ENCODE measurements at regions not wholly inside any gene's neighbourhood (a gene's known extent, or its start where the extent isn't known, plus 50 kb on each side); places are given as distances from the start of the nearest gene placed in this dataset.

DNA sequence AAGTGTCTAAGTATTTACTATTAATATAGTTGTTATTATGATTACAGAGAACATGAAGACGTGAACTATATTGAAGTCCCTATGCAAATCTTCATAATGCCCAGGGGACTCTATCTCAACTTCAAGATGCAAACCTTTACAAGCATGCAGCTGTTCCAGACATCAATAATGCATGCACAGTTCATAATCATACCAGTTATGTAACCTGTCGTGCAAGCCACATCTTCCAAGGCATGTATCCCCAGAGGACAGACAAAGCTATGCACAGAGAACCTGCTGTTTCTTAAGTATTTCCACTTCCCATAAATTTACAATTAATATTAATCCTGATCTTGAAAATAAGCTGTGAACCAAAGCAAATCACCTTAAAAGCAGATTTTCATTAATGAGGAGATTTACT is 534.1 kb downstream of the TUSC7 start:
- no peak overlapping the region for H3K9ac ChIP-seq (ENCODE audit: extremely low read depth, low read length, poor library complexity, severe bottlenecking)
- Mint-ChIP-seq H3K27ac (no peak overlapping the region), H3K36me3 (ENCODE audit: low read depth) (no peaks in the 10 kb centered on the region)

DNA sequence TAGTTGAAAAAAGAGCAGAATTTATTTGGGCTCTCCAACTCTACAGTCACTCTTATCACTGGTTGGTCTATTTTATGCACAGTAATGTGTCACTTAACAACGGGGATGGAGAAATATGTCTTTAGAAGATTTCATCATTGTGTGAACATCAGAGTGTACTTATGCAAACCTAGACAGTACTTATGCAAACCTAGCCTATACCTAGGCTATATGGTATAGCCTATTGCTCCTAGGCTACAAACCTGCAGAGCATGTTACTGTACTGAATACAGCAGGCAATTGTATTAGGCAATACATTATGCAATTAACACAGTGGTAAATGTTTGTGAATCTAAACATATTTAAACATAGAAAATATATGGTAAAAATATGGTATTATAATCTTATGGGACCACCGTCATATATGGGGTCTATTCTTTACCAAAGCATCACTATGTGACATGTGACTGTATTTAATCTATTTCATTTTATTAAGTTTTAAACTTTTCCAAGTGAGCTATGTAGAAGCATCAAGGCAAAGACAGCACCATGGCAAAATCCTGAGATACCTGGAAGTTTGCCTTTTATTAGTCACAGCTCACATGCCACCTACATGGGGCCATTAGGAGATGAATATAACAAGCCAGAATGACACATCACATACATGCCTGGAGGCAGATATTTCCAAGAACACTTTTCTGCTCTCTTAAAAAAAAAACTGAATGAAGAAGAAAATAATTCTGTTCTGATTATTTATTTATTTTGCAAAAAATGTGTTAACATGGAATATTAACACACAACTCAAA is 537.4 kb downstream of the TUSC7 start:
- no peak overlapping the region for H3K9ac ChIP-seq (ENCODE audit: extremely low read depth, low read length, poor library complexity, severe bottlenecking)
- DNase-seq, result no peak
- Mint-ChIP-seq H3K4me3 (no peak overlapping the region), H3K27me3 (ENCODE audit: insufficient read depth) (no peaks in the 10 kb centered on the region), H3K9me3 (no peaks in the 10 kb centered on the region), H3K27ac (no peak overlapping the region), H3K4me1 (no peaks in the 10 kb centered on the region), H3K36me3 (ENCODE audit: low read depth) (no peaks in the 10 kb centered on the region)
- no peak overlapping the region for H3K27ac ChIP-seq (ENCODE audit: low read depth, low read length)
- TF ChIP-seq, protein P1, sequence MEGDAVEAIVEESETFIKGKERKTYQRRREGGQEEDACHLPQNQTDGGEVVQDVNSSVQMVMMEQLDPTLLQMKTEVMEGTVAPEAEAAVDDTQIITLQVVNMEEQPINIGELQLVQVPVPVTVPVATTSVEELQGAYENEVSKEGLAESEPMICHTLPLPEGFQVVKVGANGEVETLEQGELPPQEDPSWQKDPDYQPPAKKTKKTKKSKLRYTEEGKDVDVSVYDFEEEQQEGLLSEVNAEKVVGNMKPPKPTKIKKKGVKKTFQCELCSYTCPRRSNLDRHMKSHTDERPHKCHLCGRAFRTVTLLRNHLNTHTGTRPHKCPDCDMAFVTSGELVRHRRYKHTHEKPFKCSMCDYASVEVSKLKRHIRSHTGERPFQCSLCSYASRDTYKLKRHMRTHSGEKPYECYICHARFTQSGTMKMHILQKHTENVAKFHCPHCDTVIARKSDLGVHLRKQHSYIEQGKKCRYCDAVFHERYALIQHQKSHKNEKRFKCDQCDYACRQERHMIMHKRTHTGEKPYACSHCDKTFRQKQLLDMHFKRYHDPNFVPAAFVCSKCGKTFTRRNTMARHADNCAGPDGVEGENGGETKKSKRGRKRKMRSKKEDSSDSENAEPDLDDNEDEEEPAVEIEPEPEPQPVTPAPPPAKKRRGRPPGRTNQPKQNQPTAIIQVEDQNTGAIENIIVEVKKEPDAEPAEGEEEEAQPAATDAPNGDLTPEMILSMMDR (conservative IDR thresholded peaks at IDR 0.05), result no peak
- H3K27me3 ChIP-seq (ENCODE audit: control insufficient read depth, insufficient read depth, low read length, poor library complexity, severe bottlenecking), result no peaks in the 10 kb centered on the region
- 83 to 100% methylated on average over 1 of the region's 2 CpGs for WGBS, 2 experiments (ENCODE audit: insufficient coverage in 1 of 2, insufficient read length in 1 of 2)
- no peaks in the 10 kb centered on the region for H3K36me3 ChIP-seq (ENCODE audit: control insufficient read depth, insufficient read depth, low read length)
- no peaks in the 10 kb centered on the region for H3K4me1 ChIP-seq (ENCODE audit: control insufficient read depth, insufficient read depth, low read length)
- H3K9me3 ChIP-seq (ENCODE audit: control insufficient read depth, low read length), result no peaks in the 10 kb centered on the region
- no peak overlapping the region for H3K4me3 ChIP-seq (ENCODE audit: low read length)

More for the DNA sequence above, 534.1 kb downstream of the TUSC7 start:
- no peak overlapping the region for H3K4me3 ChIP-seq (ENCODE audit: low read length)
- Mint-ChIP-seq H3K4me3 (no peak overlapping the region), H3K4me1 (no peaks in the 10 kb centered on the region), H3K9me3 (no peaks in the 10 kb centered on the region), H3K27me3 (ENCODE audit: insufficient read depth) (no peaks in the 10 kb centered on the region)
- TF ChIP-seq, protein P1 (conservative IDR thresholded peaks at IDR 0.05), result no peak
- H3K4me1 ChIP-seq (ENCODE audit: control insufficient read depth, insufficient read depth, low read length), result no peaks in the 10 kb centered on the region
- no peak for DNase-seq
- 92 to 96% methylated on average over 2 of the region's 2 CpGs for WGBS, 2 experiments (ENCODE audit: insufficient coverage in 1 of 2, insufficient read length in 1 of 2)
- H3K27ac ChIP-seq (ENCODE audit: low read depth, low read length), result no peak overlapping the region
- H3K27me3 ChIP-seq (ENCODE audit: control insufficient read depth, insufficient read depth, low read length, poor library complexity, severe bottlenecking), result no peaks in the 10 kb centered on the region
- no peaks in the 10 kb centered on the region for H3K9me3 ChIP-seq (ENCODE audit: control insufficient read depth, low read length)
- H3K36me3 ChIP-seq (ENCODE audit: control insufficient read depth, insufficient read depth, low read length), result no peaks in the 10 kb centered on the region

- no peaks in the 10 kb centered on the region for H3K9me3 Mint-ChIP-seq
- H3K27me3 Mint-ChIP-seq (ENCODE audit: insufficient read depth), result no peaks in the 10 kb centered on the region
- WGBS, 2 experiments (ENCODE audit: insufficient coverage in 1 of 2, insufficient read length in 1 of 2), result 100% methylated on average over 1 of the region's 1 CpG; no CpG with 5 or more reads in 1 of the 2 experiments
- Histone ChIP-seq H3K4me3 (ENCODE audit: low read length) (no peak overlapping the region), H3K27ac (ENCODE audit: low read depth, low read length) (no peak overlapping the region), H3K36me3 (ENCODE audit: control insufficient read depth, insufficient read depth, low read length) (no peaks in the 10 kb centered on the region), H3K9me3 (ENCODE audit: control insufficient read depth, low read length) (no peaks in the 10 kb centered on the region), H3K27me3 (ENCODE audit: control insufficient read depth, insufficient read depth, low read length, poor library complexity, severe bottlenecking) (no peaks in the 10 kb centered on the region), H3K4me1 (ENCODE audit: control insufficient read depth, insufficient read depth, low read length) (no peaks in the 10 kb centered on the region), H3K9ac (ENCODE audit: extremely low read depth, low read length, poor library complexity, severe bottlenecking) (no peak overlapping the region)
- H3K4me1 Mint-ChIP-seq, result no peaks in the 10 kb centered on the region
- H3K36me3 Mint-ChIP-seq (ENCODE audit: low read depth), result no peaks in the 10 kb centered on the region
- no peak overlapping the region for H3K27ac Mint-ChIP-seq
- DNase-seq, result no peak
- TF ChIP-seq, protein P1 (conservative IDR thresholded peaks at IDR 0.05), result no peak
- no peak overlapping the region for H3K4me3 Mint-ChIP-seq
Measured at GRCh38 chr3:117248153-117248552, 538.6 kb downstream of the TUSC7 start.

Data from endodermal cell (in vitro differentiated cells).